HCT116 (cell line): ENCODE measurements at regions not wholly inside any gene's neighbourhood (a gene's known extent, or its start where the extent isn't known, plus 50 kb on each side); places are given as distances from the start of the nearest gene placed in this dataset.

ENCODE experiments used
- ATAC-seq: fragments of 200-7000 bp; cut with Tn5 transposase; 2 replicates; pipeline ENCODE4 v1.9.1; 2020; ENCODE audit warnings: mild to moderate bottlenecking, moderate library complexity
- BruUV-seq: library from RNA; stranded (reverse); fragments of 400-500 nt; replicated peaks from 2 replicates; lab custom pipeline; 2021; lab: Mats Ljungman, UMichigan
- CTCF ChIA-PET: fragments of 300-600 bp; sonication (Branson Sonifier 250); formaldehyde crosslinking; loops from one replicate; lab custom pipeline; 2021; ENCODE audit warnings: antibody characterized with exemption; lab: Charles Lee
- POLR2A ChIA-PET: fragments of 300-600, 350-600 bp; sonication (Branson Sonifier 250); formaldehyde crosslinking; loops from one replicate; lab custom pipeline; 2021; ENCODE audit warnings: antibody characterized with exemption; lab: Charles Lee
- RAD21 ChIA-PET, 2 experiments: fragments of 300-600 bp; sonication (Branson Sonifier 250); formaldehyde crosslinking; loops; one replicate each; lab custom pipeline; 2023; ENCODE audit warnings: low total read pairs in 2 of 2; ENCODE audit not compliant: uncharacterized antibody in 2 of 2, unreplicated experiment in 2 of 2, low non-redundant PET in 1 of 2; lab: Charles Lee
- DNase-seq: peaks from one replicate; pipeline ENCODE4 v3.0.0-alpha.2; 2010; ENCODE audit warnings: low read depth, low spot score
- H2AFZ ChIP-seq: fragments of 200-600 bp; shearing (Covaris generic), sonication (generic); 2 replicates; pipeline ENCODE4 v1.6.1; 2017; ENCODE audit warnings: low read depth, mixed run types, mixed read lengths, antibody characterized with exemption, low read length; ENCODE audit not compliant: poor library complexity, severe bottlenecking
- H3K27ac ChIP-seq: 2 replicates; pipeline ENCODE4 v1.5.1; 2012; ENCODE audit warnings: low read depth, low read length
- H3K27me3 ChIP-seq: fragments of 200-600 bp; sonication (generic); 2 replicates; pipeline ENCODE4 v1.6.1; 2016; ENCODE audit warnings: mixed run types, low read length, mixed read lengths; ENCODE audit not compliant: insufficient read depth
- H3K36me3 ChIP-seq, 2 experiments: fragments of 200-500 bp in 1 of 2; fragments of 200-600 bp in 1 of 2; sonication (Bioruptor generic) in 1 of 2; sonication (generic) in 1 of 2; 2 replicates each; pipeline versions ENCODE4 v1.5.1 to v1.6.1; 2014 to 2016; ENCODE audit warnings: low read length in 2 of 2, inconsistent platforms in 1 of 2, mixed read lengths in 1 of 2, mixed run types in 1 of 2; ENCODE audit not compliant: insufficient read depth in 2 of 2, control insufficient read depth in 1 of 2
- H3K4me1 ChIP-seq, 2 experiments: fragments of 200-600 bp in 1 of 2; sonication (generic) in 1 of 2; 2 replicates each; pipeline versions ENCODE4 v1.5.1 to v1.6.1; 2012 to 2017; ENCODE audit warnings: low read length in 2 of 2, inconsistent platforms in 1 of 2, mild to moderate bottlenecking in 1 of 2, mixed read lengths in 1 of 2, mixed run types in 1 of 2, moderate library complexity in 1 of 2; ENCODE audit not compliant: insufficient read depth in 2 of 2, control insufficient read depth in 1 of 2
- H3K4me2 ChIP-seq: fragments of 200-600 bp; sonication (generic); 2 replicates; pipeline ENCODE4 v1.6.1; 2017; ENCODE audit warnings: mixed run types, low read length, mixed read lengths
- H3K4me3 ChIP-seq, 2 experiments: fragments of 200-600 bp in 1 of 2; sonication (generic) in 1 of 2; replicated peaks in 1 of 2; 2 replicates each; pipeline ENCODE4 v1.5.1; 2011 to 2016; ENCODE audit warnings: low read length in 2 of 2, control low read depth in 1 of 2, low read depth in 1 of 2, mild to moderate bottlenecking in 1 of 2, mixed read lengths in 1 of 2, mixed run types in 1 of 2
- H3K79me2 ChIP-seq: fragments of 200-600 bp; sonication (generic); 2 replicates; pipeline ENCODE4 v1.6.1; 2017; ENCODE audit warnings: mild to moderate bottlenecking, mixed run types, low read length, moderate library complexity, mixed read lengths; ENCODE audit not compliant: insufficient read depth
- H3K9ac ChIP-seq: fragments of 200-600 bp; sonication (generic); 2 replicates; pipeline ENCODE4 v1.6.1; 2016; ENCODE audit warnings: low read length, mixed read lengths
- H3K9me2 ChIP-seq: fragments of 200-600 bp; sonication (generic), shearing (Covaris generic); 2 replicates; pipeline ENCODE4 v1.6.1; 2017; ENCODE audit warnings: mixed run types, mild to moderate bottlenecking, moderate library complexity; ENCODE audit not compliant: insufficient read depth
- H3K9me3 ChIP-seq, 2 experiments: fragments of 200-500 bp in 1 of 2; fragments of 200-600 bp in 1 of 2; sonication (Bioruptor generic) in 1 of 2; sonication (generic) in 1 of 2; 2 replicates each; pipeline ENCODE4 v1.6.1; 2014 to 2017; ENCODE audit warnings: low read length in 2 of 2, mixed read lengths in 2 of 2, inconsistent platforms in 1 of 2, low read depth in 1 of 2, mild to moderate bottlenecking in 1 of 2, mixed run types in 1 of 2, moderate library complexity in 1 of 2; ENCODE audit not compliant: control insufficient read depth in 1 of 2, insufficient read depth in 1 of 2
- H4K20me1 ChIP-seq: fragments of 200-600 bp; sonication (generic), shearing (Covaris generic); 2 replicates; pipeline ENCODE4 v1.6.1; 2017; ENCODE audit warnings: mixed run types, mild to moderate bottlenecking, moderate library complexity; ENCODE audit not compliant: insufficient read depth
- CBX3 ChIP-seq: IDR thresholded peaks from 2 replicates; pipeline ENCODE4 v1.6.1; 2012; ENCODE audit warnings: low read depth
- CEBPB ChIP-seq: IDR thresholded peaks from 2 replicates; pipeline ENCODE4 v1.6.1; 2012; ENCODE audit warnings: low read depth
- EGR1 ChIP-seq: IDR thresholded peaks from 2 replicates; pipeline ENCODE4 v1.6.1; 2012; ENCODE audit warnings: low read depth
- ELF1 ChIP-seq: IDR thresholded peaks from 2 replicates; pipeline ENCODE4 v1.6.1; 2012; ENCODE audit warnings: low read depth, borderline replicate concordance
- EZH2 ChIP-seq: fragments of 200-600 bp; sonication (generic); IDR thresholded peaks from 2 replicates; pipeline ENCODE4 v1.6.1; 2017; ENCODE audit warnings: antibody characterized with exemption, mixed run types
- FOSL1 ChIP-seq: IDR thresholded peaks from 2 replicates; pipeline ENCODE4 v1.6.1; 2012; ENCODE audit warnings: low read depth
- JUND ChIP-seq: IDR thresholded peaks from 2 replicates; pipeline ENCODE4 v1.6.1; 2012
- POLR2A ChIP-seq: IDR thresholded peaks from 2 replicates; pipeline ENCODE4 v1.7.0; 2011; ENCODE audit warnings: borderline replicate concordance; ENCODE audit not compliant: insufficient read depth, insufficient read length; ENCODE audit errors: extremely low read depth
- POLR2AphosphoS5 ChIP-seq: IDR thresholded peaks from 2 replicates; pipeline ENCODE4 v1.6.1; 2011; ENCODE audit warnings: mild to moderate bottlenecking, low read depth, low read length, moderate library complexity
- RAD21 ChIP-seq: IDR thresholded peaks from 2 replicates; pipeline ENCODE4 v1.6.1; 2012; ENCODE audit warnings: low read depth, mild to moderate bottlenecking
- SP1 ChIP-seq: IDR thresholded peaks from 2 replicates; pipeline ENCODE4 v1.6.1; 2012; ENCODE audit warnings: low read depth
- SRF ChIP-seq: IDR thresholded peaks from 2 replicates; pipeline ENCODE4 v1.6.1; 2012; ENCODE audit warnings: low read depth
- TCF7L2 ChIP-seq: IDR thresholded peaks from 2 replicates; pipeline ENCODE4 v1.7.0; 2011; ENCODE audit warnings: borderline replicate concordance, inconsistent platforms; ENCODE audit not compliant: insufficient read depth, insufficient read length; ENCODE audit errors: extremely low read depth
- YY1 ChIP-seq: IDR thresholded peaks from 2 replicates; pipeline ENCODE4 v1.6.1; 2011; ENCODE audit warnings: low read length, low read depth, moderate library complexity, mild to moderate bottlenecking; ENCODE audit not compliant: insufficient replicate concordance; ENCODE audit errors: extremely low read depth
- ZFX ChIP-seq: fragments of 450-650 bp; IDR thresholded peaks from 2 replicates; pipeline ENCODE4 v1.6.1; 2017
- ZNF274 ChIP-seq: fragments of 200-500 bp; sonication (Bioruptor generic); IDR thresholded peaks from 2 replicates; pipeline ENCODE4 v1.6.1; 2014; ENCODE audit warnings: mild to moderate bottlenecking, low read depth, low read length, inconsistent platforms
- intact Hi-C: fragments of 100-400 bp; cut with micrococcal nuclease; formaldehyde crosslinking; loops from 2 replicates; pipeline ENCODE4 v1.10.0; 2022
- TF ChIP-seq, protein P1 (sequence below), 3 experiments: fragments of 200-600 bp in 1 of 3; sonication (generic) in 1 of 3; IDR thresholded peaks in 2 of 3; conservative IDR thresholded peaks in 1 of 3; 2 replicates each; pipeline ENCODE4 v1.5.1; 2012 to 2017; ENCODE audit warnings: low read depth in 2 of 3, low read length in 2 of 3, antibody characterized with exemption in 1 of 3, borderline replicate concordance in 1 of 3, control low read depth in 1 of 3, mild to moderate bottlenecking in 1 of 3, mixed read lengths in 1 of 3, mixed run types in 1 of 3, moderate library complexity in 1 of 3; ENCODE audit not compliant: insufficient read depth in 1 of 3
- TF ChIP-seq, protein P2 (sequence below): IDR thresholded peaks from 2 replicates; pipeline ENCODE4 v1.6.1; 2012
- TF ChIP-seq, protein P3 (sequence below): IDR thresholded peaks from 2 replicates; pipeline ENCODE4 v1.6.1; 2012
- TF ChIP-seq, protein P4 (sequence below): IDR thresholded peaks from 2 replicates; pipeline ENCODE4 v1.6.1; 2012; ENCODE audit warnings: low read depth

DNA sequence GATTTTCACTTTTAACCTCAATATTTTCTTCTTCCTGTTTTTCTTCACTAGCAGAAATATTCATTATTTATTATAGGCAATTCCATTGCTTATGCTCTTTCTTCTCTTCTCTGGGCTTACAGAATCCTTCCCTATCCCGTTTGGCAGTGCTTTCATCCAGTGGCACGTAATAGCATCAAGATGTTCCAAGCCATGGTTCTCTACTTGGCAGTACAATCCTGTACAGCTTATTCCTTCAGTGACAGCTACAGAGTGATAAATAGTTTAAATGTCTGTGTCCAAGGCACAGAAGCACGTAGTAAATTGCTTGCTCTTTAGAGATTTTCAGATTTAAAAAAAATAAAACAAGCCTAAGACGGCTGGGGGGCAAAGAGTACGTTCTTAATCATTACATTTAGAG lies 1964.3 kb downstream of the SUCLG1 start (continued):
- TF ChIP-seq, protein P1, sequence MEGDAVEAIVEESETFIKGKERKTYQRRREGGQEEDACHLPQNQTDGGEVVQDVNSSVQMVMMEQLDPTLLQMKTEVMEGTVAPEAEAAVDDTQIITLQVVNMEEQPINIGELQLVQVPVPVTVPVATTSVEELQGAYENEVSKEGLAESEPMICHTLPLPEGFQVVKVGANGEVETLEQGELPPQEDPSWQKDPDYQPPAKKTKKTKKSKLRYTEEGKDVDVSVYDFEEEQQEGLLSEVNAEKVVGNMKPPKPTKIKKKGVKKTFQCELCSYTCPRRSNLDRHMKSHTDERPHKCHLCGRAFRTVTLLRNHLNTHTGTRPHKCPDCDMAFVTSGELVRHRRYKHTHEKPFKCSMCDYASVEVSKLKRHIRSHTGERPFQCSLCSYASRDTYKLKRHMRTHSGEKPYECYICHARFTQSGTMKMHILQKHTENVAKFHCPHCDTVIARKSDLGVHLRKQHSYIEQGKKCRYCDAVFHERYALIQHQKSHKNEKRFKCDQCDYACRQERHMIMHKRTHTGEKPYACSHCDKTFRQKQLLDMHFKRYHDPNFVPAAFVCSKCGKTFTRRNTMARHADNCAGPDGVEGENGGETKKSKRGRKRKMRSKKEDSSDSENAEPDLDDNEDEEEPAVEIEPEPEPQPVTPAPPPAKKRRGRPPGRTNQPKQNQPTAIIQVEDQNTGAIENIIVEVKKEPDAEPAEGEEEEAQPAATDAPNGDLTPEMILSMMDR (IDR thresholded peaks at IDR 0.05 in 2 of 3, conservative IDR thresholded peaks at IDR 0.05 in 1 of 3; ENCODE audit: borderline replicate concordance in 1 of 3, insufficient read depth in 1 of 3, low read depth in 2 of 3, low read length in 2 of 3), result no peak

DNA sequence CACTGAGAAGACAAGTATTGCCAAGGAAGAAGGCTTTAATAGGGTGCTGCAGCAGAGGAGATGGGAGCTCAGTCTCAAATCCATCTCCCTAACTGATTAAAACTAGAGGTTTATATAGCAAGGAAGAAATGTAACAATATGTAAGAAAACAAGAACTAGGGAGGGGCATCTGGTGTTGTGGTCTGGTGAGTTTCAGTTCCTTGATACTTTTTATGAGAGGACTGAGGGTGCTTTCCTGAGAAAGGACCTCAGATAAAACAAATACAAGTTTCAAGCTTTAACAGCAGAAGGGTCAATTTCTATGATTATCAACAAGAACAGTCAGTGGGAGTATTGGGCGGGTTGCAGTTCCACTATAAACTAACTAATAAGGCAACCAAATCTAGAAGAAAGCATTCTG lies 1967.5 kb downstream of the SUCLG1 start:
- ChIA-PET RAD21 (no interaction called here), CTCF (no interaction called here), POLR2A (no interaction called here)
- Histone ChIP-seq H3K27ac (no peak overlapping the region), H4K20me1 (no peaks in the 10 kb centered on the region), H2AFZ (no peak overlapping the region), H3K9ac (no peak overlapping the region), H3K4me1 (no peaks in the 10 kb centered on the region), H3K27me3 (no peaks in the 10 kb centered on the region), H3K9me3 (no peaks in the 10 kb centered on the region), H3K79me2 (no peaks in the 10 kb centered on the region), H3K4me3 (no peak overlapping the region), H3K36me3 (no peaks in the 10 kb centered on the region), H3K9me2 (no peaks in the 10 kb centered on the region), H3K4me2 (no peak overlapping the region)
- intact Hi-C loops, result no loop called here
- TF ChIP-seq, protein P2, sequence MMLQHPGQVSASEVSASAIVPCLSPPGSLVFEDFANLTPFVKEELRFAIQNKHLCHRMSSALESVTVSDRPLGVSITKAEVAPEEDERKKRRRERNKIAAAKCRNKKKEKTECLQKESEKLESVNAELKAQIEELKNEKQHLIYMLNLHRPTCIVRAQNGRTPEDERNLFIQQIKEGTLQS, result no peak
- TF ChIP-seq ZNF274 (no peak), ELF1 (no peak), POLR2AphosphoS5 (no peak), SP1 (no peak), POLR2A (no peak), RAD21 (no peak), YY1 (no peak), ZFX (no peak), EZH2 (no peak), CBX3 (no peak), SRF (no peak), CEBPB (no peak), JUND (no peak), FOSL1 (no peak), EGR1 (no peak), TCF7L2 (no peak)
- TF ChIP-seq, protein P3, sequence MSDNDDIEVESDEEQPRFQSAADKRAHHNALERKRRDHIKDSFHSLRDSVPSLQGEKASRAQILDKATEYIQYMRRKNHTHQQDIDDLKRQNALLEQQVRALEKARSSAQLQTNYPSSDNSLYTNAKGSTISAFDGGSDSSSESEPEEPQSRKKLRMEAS, result no peak
- TF ChIP-seq, protein P1 (IDR thresholded peaks at IDR 0.05 in 2 of 3, conservative IDR thresholded peaks at IDR 0.05 in 1 of 3; ENCODE audit: borderline replicate concordance in 1 of 3, insufficient read depth in 1 of 3, low read depth in 2 of 3, low read length in 2 of 3), result no peak
- TF ChIP-seq, protein P4, sequence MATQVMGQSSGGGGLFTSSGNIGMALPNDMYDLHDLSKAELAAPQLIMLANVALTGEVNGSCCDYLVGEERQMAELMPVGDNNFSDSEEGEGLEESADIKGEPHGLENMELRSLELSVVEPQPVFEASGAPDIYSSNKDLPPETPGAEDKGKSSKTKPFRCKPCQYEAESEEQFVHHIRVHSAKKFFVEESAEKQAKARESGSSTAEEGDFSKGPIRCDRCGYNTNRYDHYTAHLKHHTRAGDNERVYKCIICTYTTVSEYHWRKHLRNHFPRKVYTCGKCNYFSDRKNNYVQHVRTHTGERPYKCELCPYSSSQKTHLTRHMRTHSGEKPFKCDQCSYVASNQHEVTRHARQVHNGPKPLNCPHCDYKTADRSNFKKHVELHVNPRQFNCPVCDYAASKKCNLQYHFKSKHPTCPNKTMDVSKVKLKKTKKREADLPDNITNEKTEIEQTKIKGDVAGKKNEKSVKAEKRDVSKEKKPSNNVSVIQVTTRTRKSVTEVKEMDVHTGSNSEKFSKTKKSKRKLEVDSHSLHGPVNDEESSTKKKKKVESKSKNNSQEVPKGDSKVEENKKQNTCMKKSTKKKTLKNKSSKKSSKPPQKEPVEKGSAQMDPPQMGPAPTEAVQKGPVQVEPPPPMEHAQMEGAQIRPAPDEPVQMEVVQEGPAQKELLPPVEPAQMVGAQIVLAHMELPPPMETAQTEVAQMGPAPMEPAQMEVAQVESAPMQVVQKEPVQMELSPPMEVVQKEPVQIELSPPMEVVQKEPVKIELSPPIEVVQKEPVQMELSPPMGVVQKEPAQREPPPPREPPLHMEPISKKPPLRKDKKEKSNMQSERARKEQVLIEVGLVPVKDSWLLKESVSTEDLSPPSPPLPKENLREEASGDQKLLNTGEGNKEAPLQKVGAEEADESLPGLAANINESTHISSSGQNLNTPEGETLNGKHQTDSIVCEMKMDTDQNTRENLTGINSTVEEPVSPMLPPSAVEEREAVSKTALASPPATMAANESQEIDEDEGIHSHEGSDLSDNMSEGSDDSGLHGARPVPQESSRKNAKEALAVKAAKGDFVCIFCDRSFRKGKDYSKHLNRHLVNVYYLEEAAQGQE, result no peak
- no TSS peak for BruUV-seq
- DNase-seq, result no peak
- no peak for ATAC-seq
